Gastroesophageal sphincter (tissue), 3 donors: ENCODE measurements at regions not wholly inside any gene's neighbourhood (a gene's known extent, or its start where the extent isn't known, plus 50 kb on each side); places are given as distances from the start of the nearest gene placed in this dataset.

Source experiments
- EP300 ChIP-seq: sonication (generic); formaldehyde crosslinking; IDR thresholded peaks from one replicate; pipeline ENCODE4 v1.6.1; 2017; ENCODE audit warnings: antibody characterized with exemption, mild to moderate bottlenecking
- POLR2A ChIP-seq, 2 donors: fragments of 450-650 bp; IDR thresholded peaks; one replicate each; pipeline ENCODE4 v1.6.1; 2017; ENCODE audit warnings: antibody characterized with exemption in 2 of 2, mild to moderate bottlenecking in 2 of 2, moderate library complexity in 1 of 2
- POLR2AphosphoS5 ChIP-seq: sonication (generic); formaldehyde crosslinking; IDR thresholded peaks from one replicate; pipeline ENCODE4 v1.6.1; 2017; ENCODE audit warnings: antibody characterized with exemption
- TF ChIP-seq, protein P1 (sequence below), 4 experiments: fragments of 200-600 bp in 2 of 4; fragments of 450-650 bp in 2 of 4; sonication (generic) in 1 of 4; IDR thresholded peaks; one replicate each; pipeline ENCODE4 v1.5.1; 2017 to 2019; ENCODE audit warnings: antibody characterized with exemption in 4 of 4, mild to moderate bottlenecking in 2 of 4, moderate library complexity in 2 of 4

DNA sequence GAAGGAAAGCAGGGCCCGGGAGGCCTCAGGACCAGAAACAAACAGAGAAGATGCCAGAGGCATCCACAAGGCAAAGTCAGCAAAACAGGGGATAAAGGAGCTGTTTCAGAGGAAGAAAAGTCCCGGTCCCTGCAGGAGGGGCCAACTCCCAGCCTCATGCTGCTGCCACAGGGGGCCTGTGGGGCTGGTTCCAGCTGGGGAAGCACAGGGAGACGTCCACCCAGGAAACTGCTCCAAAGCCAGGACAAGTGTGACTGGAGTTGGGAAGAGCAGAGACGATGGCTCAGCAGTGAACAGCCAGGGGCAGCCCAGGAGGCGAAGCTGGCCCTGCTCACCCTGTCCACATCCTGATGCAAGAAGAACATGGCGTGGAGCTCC lies 454.4 kb downstream of the BRD1 start:
- no peak for TF ChIP-seq POLR2A (IDR thresholded peaks at IDR 0.05)
- TF ChIP-seq, protein P1, sequence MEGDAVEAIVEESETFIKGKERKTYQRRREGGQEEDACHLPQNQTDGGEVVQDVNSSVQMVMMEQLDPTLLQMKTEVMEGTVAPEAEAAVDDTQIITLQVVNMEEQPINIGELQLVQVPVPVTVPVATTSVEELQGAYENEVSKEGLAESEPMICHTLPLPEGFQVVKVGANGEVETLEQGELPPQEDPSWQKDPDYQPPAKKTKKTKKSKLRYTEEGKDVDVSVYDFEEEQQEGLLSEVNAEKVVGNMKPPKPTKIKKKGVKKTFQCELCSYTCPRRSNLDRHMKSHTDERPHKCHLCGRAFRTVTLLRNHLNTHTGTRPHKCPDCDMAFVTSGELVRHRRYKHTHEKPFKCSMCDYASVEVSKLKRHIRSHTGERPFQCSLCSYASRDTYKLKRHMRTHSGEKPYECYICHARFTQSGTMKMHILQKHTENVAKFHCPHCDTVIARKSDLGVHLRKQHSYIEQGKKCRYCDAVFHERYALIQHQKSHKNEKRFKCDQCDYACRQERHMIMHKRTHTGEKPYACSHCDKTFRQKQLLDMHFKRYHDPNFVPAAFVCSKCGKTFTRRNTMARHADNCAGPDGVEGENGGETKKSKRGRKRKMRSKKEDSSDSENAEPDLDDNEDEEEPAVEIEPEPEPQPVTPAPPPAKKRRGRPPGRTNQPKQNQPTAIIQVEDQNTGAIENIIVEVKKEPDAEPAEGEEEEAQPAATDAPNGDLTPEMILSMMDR (IDR thresholded peaks at IDR 0.05): no peak
- TF ChIP-seq POLR2AphosphoS5: no peak
- TF ChIP-seq EP300: no peak
